ENCODE measurements at regions not wholly inside any gene's neighbourhood (a gene's known extent, or its start where the extent isn't known, plus 50 kb on each side); places are given as distances from the start of the nearest gene placed in this dataset.

GRCh38 chr9:87076825-87077224 is 129.5 kb upstream of the GAS1 start:
- no peak for TF ChIP-seq CTCF (IDR thresholded peaks at IDR 0.05; ENCODE audit: low read depth, low read length)
- no peak for DNase-seq (ENCODE audit: extremely low read depth, low read depth)

- no peak for DNase-seq (ENCODE audit: extremely low read depth, low read depth)
These were observed 130.7 kb upstream of the GAS1 start for GRCh38 chr9:87077986-87078385.

GRCh38 chr9:87080512-87081264 is 133.4 kb upstream of the GAS1 start:
- no peak for DNase-seq (ENCODE audit: extremely low read depth, low read depth)
- TF ChIP-seq CTCF (IDR thresholded peaks at IDR 0.05; ENCODE audit: low read depth, low read length) = no peak; the same call in 1 of the 2 replicates

More at GRCh38 chr9:87077986-87078385, 130.7 kb upstream of the GAS1 start:
- no peak for TF ChIP-seq CTCF (IDR thresholded peaks at IDR 0.05; ENCODE audit: low read depth, low read length)

- no peak for TF ChIP-seq CTCF (IDR thresholded peaks at IDR 0.05; ENCODE audit: low read depth, low read length)
- no peak for DNase-seq (ENCODE audit: extremely low read depth, low read depth)
These were observed 134.2 kb upstream of the GAS1 start for GRCh38 chr9:87081503-87081902.

GRCh38 chr9:87083986-87084385 is 136.7 kb upstream of the GAS1 start:
- no peak for DNase-seq (ENCODE audit: extremely low read depth, low read depth)
- no peak for TF ChIP-seq CTCF (IDR thresholded peaks at IDR 0.05; ENCODE audit: low read depth, low read length)

GRCh38 chr9:87084407-87084806 is 137.1 kb upstream of the GAS1 start:
- TF ChIP-seq CTCF (IDR thresholded peaks at IDR 0.05; ENCODE audit: low read depth, low read length) = no peak
- DNase-seq (ENCODE audit: extremely low read depth, low read depth) = no peak

- DNase-seq (ENCODE audit: extremely low read depth, low read depth) = no peak
- TF ChIP-seq CTCF (IDR thresholded peaks at IDR 0.05; ENCODE audit: low read depth, low read length) = no peak
These were observed 137.8 kb upstream of the GAS1 start for GRCh38 chr9:87085073-87085472.

All from AG09319 (cell line).